Right lobe of liver (tissue), 4 donors: ENCODE measurements at regions not wholly inside any gene's neighbourhood (a gene's known extent, or its start where the extent isn't known, plus 50 kb on each side); places are given as distances from the start of the nearest gene placed in this dataset.

Experiments used
- CTCF ChIP-seq, 4 donors: fragments of 200-600 bp in 3 of 4; fragments of 450-650 bp in 1 of 4; IDR thresholded peaks; one replicate each; pipeline versions ENCODE4 v1.5.1 to v1.8.0; 2016 to 2022; ENCODE audit warnings: antibody characterized with exemption in 4 of 4, mild to moderate bottlenecking in 2 of 4
- POLR2A ChIP-seq: fragments of 450-650 bp; IDR thresholded peaks from one replicate; pipeline ENCODE4 v1.6.1; 2017; ENCODE audit warnings: antibody characterized with exemption, mild to moderate bottlenecking
- donor health status: DM: no; HTN: no; CAD: no.
- donor health status: DM: no; HTN: no; CAD: no.
- donor health status: DM: no; HTN: yes; CAD: no.

GRCh38 chr11:116230438-116230837, 542.3 kb downstream of the BUD13 start:
- TF ChIP-seq CTCF (IDR thresholded peaks at IDR 0.05) (no peak), POLR2A (no peak)
